ENCODE measurements at regions not wholly inside any gene's neighbourhood (a gene's known extent, or its start where the extent isn't known, plus 50 kb on each side); places are given as distances from the start of the nearest gene placed in this dataset.

DNA sequence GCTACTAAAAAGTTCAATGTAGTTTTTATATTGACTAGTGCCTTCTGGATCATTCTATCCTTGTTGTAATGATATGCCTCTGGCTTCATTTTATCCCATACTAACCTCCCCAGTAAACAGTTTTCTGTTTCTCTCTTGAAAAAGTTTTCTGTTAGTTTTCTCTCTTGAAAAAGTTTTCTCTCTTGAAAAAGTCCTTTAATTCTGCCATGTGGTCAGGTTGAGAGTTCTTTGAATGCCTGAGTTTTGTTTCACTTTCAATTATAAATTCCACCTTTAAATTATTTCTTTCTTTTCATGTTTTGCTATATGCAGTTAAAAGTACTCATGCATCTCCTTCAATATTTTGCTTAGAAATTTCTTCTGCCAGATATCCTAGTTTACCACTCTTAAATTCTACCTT is 1139.6 kb downstream of the STPG2 start:
- Mint-ChIP-seq H3K27ac (no peak overlapping the region), H3K4me3 (no peak overlapping the region), H3K4me1 (no peaks in the 10 kb centered on the region), H3K27me3 (ENCODE audit: low read depth in 3 of 3) (no peaks in the 10 kb centered on the region), H3K9me3 (peaks cover 0 to 2% (median 1%) of the 10 kb centered on the region in 7 donors), H3K36me3 (no peaks in the 10 kb centered on the region)
- H3K27me3 ChIP-seq (ENCODE audit: control insufficient read depth in 2 of 2, insufficient read depth in 2 of 2, low read length in 2 of 2) = no peaks in the 10 kb centered on the region
- no peaks in the 10 kb centered on the region for H3K9me3 ChIP-seq (replicated peaks in 1 of 2; ENCODE audit: control insufficient read depth in 1 of 2, insufficient read depth in 1 of 2, low read length in 2 of 2)
- no peaks in the 10 kb centered on the region for H3K4me1 ChIP-seq (ENCODE audit: control insufficient read depth in 1 of 2, insufficient read depth in 2 of 2, low read length in 2 of 2)
- intact Hi-C loops (cut with micrococcal nuclease) = no loop called here
- H3K4me2 ChIP-seq (replicated peaks; ENCODE audit: extremely low read depth, low read length, poor library complexity, severe bottlenecking) = no peak overlapping the region
- H2AFZ ChIP-seq (ENCODE audit: insufficient read depth, low read depth, low read length, poor library complexity, severe bottlenecking) = no peak overlapping the region
- H3K9ac ChIP-seq (ENCODE audit: insufficient read depth, low read length, poor library complexity, severe bottlenecking) = no peak overlapping the region
- H3K36me3 ChIP-seq (replicated peaks in 1 of 2; ENCODE audit: control insufficient read depth in 1 of 2, insufficient read depth in 2 of 2, low read length in 2 of 2) = no peaks in the 10 kb centered on the region
- H3K79me2 ChIP-seq (ENCODE audit: insufficient read depth, low read length) = no peaks in the 10 kb centered on the region
- no peak overlapping the region for H3K4me3 ChIP-seq (replicated peaks in 1 of 3; ENCODE audit: low read depth in 2 of 3, low read length in 3 of 3)
- no peak overlapping the region for H3K27ac ChIP-seq (ENCODE audit: low read depth in 1 of 2, low read length in 2 of 2)
- TF ChIP-seq, protein P1, sequence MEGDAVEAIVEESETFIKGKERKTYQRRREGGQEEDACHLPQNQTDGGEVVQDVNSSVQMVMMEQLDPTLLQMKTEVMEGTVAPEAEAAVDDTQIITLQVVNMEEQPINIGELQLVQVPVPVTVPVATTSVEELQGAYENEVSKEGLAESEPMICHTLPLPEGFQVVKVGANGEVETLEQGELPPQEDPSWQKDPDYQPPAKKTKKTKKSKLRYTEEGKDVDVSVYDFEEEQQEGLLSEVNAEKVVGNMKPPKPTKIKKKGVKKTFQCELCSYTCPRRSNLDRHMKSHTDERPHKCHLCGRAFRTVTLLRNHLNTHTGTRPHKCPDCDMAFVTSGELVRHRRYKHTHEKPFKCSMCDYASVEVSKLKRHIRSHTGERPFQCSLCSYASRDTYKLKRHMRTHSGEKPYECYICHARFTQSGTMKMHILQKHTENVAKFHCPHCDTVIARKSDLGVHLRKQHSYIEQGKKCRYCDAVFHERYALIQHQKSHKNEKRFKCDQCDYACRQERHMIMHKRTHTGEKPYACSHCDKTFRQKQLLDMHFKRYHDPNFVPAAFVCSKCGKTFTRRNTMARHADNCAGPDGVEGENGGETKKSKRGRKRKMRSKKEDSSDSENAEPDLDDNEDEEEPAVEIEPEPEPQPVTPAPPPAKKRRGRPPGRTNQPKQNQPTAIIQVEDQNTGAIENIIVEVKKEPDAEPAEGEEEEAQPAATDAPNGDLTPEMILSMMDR (IDR thresholded peaks at IDR 0.05) = no peak
- no peaks in the 10 kb centered on the region for H4K20me1 ChIP-seq (ENCODE audit: insufficient read depth, low read length)
- no peak for DNase-seq

DNA sequence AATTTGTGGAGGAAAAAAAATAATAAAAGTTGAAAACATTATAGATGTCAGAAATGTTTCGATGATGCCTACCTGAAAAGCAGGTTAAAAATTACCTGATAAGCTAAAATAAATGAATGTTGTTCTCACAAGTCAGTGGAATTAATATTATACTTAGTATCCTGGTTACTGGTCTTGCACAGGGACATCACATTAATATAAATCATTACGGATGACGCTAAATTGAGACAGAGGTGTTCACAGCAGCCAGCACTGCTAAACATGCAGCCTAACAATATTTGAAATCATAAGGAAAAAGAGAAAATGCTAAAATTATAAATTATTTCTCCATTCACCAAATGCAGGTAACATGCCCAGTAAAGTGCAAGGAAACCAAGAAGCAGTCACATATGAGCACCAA is 1130.0 kb downstream of the STPG2 start:
- Histone ChIP-seq H3K4me3 (replicated peaks in 1 of 3; ENCODE audit: low read depth in 2 of 3, low read length in 3 of 3) (no peak overlapping the region), H3K79me2 (ENCODE audit: insufficient read depth, low read length) (no peaks in the 10 kb centered on the region), H3K9me3 (replicated peaks in 1 of 2; ENCODE audit: control insufficient read depth in 1 of 2, insufficient read depth in 1 of 2, low read length in 2 of 2) (no peaks in the 10 kb centered on the region), H3K27ac (ENCODE audit: low read depth in 1 of 2, low read length in 2 of 2) (no peak overlapping the region), H3K4me2 (replicated peaks; ENCODE audit: extremely low read depth, low read length, poor library complexity, severe bottlenecking) (no peak overlapping the region), H3K9ac (ENCODE audit: insufficient read depth, low read length, poor library complexity, severe bottlenecking) (no peak overlapping the region), H3K27me3 (ENCODE audit: control insufficient read depth in 2 of 2, insufficient read depth in 2 of 2, low read length in 2 of 2) (no peaks in the 10 kb centered on the region), H4K20me1 (ENCODE audit: insufficient read depth, low read length) (no peaks in the 10 kb centered on the region), H2AFZ (ENCODE audit: insufficient read depth, low read depth, low read length, poor library complexity, severe bottlenecking) (no peak overlapping the region), H3K36me3 (replicated peaks in 1 of 2; ENCODE audit: control insufficient read depth in 1 of 2, insufficient read depth in 2 of 2, low read length in 2 of 2) (no peaks in the 10 kb centered on the region), H3K4me1 (ENCODE audit: control insufficient read depth in 1 of 2, insufficient read depth in 2 of 2, low read length in 2 of 2) (no peaks in the 10 kb centered on the region)
- peaks cover 0 to 3% (median 3%) of the 10 kb centered on the region in 7 donors for H3K9me3 Mint-ChIP-seq
- H3K4me3 Mint-ChIP-seq = no peak overlapping the region
- H3K27ac Mint-ChIP-seq = no peak overlapping the region
- no peaks in the 10 kb centered on the region for H3K27me3 Mint-ChIP-seq (ENCODE audit: low read depth in 3 of 3)
- no peaks in the 10 kb centered on the region for H3K36me3 Mint-ChIP-seq
- no peak for DNase-seq
- intact Hi-C loops (cut with micrococcal nuclease) = no loop called here
- no CpG with 5 or more reads among the region's 3 CpGs for WGBS (ENCODE audit: insufficient coverage)
- no peaks in the 10 kb centered on the region for H3K4me1 Mint-ChIP-seq
- TF ChIP-seq, protein P1 (IDR thresholded peaks at IDR 0.05) = no peak
